ENCODE measurements at regions not wholly inside any gene's neighbourhood (a gene's known extent, or its start where the extent isn't known, plus 50 kb on each side); places are given as distances from the start of the nearest gene placed in this dataset.

- Histone ChIP-seq H3K9ac (no peak overlapping the region), H3K36me3 (no peaks in the 10 kb centered on the region), H3K9me3 (replicated peaks in 1 of 11) (peaks cover 0 to 10% (median 0%) of the 10 kb centered on the region in 11 experiments; a peak in 3 of 22 replicates), H3K4me2 (no peak overlapping the region), H3K4me3 (no peak overlapping the region), H3K27me3 (no peaks in the 10 kb centered on the region), H3K4me1 (no peaks in the 10 kb centered on the region), H4K20me1 (no peaks in the 10 kb centered on the region), H3K27ac (no peak overlapping the region)
- TF ChIP-seq Cebpa-rat (IDR thresholded peaks at IDR 0.05): no peak
Measured at GRCh38 chr10:8510471-8510870, 456.0 kb downstream of the GATA3 start.

- H3K27ac ChIP-seq: no peak overlapping the region
- no peak for TF ChIP-seq Cebpa-rat (IDR thresholded peaks at IDR 0.05)
Measured at GRCh38 chr10:8511026-8511425, 456.5 kb downstream of the GATA3 start.

GRCh38 chr10:8513155-8514147, 459.0 kb downstream of the GATA3 start:
- Histone ChIP-seq H4K20me1 (no peaks in the 10 kb centered on the region), H3K9me3 (replicated peaks in 1 of 11) (peaks cover 0 to 10% (median 0%) of the 10 kb centered on the region in 11 experiments; a peak in 3 of 22 replicates), H3K4me3 (no peak overlapping the region), H3K4me2 (no peak overlapping the region), H3K9ac (no peak overlapping the region), H3K36me3 (no peaks in the 10 kb centered on the region), H3K4me1 (no peaks in the 10 kb centered on the region), H3K27ac (no peak overlapping the region), H3K27me3 (no peaks in the 10 kb centered on the region)
- no peak for TF ChIP-seq Cebpa-rat (IDR thresholded peaks at IDR 0.05)

More at GRCh38 chr10:8511026-8511425, 456.5 kb downstream of the GATA3 start:
- Histone ChIP-seq H3K36me3 (no peaks in the 10 kb centered on the region), H3K4me1 (no peaks in the 10 kb centered on the region), H3K4me2 (no peak overlapping the region), H3K9me3 (replicated peaks in 1 of 11) (peaks cover 0 to 10% (median 0%) of the 10 kb centered on the region in 11 experiments; a peak in 3 of 22 replicates), H3K9ac (no peak overlapping the region), H3K4me3 (no peak overlapping the region), H4K20me1 (no peaks in the 10 kb centered on the region), H3K27me3 (no peaks in the 10 kb centered on the region)

GRCh38 chr10:8520382-8520781, 465.9 kb downstream of the GATA3 start:
- Histone ChIP-seq H3K9ac (no peak overlapping the region), H3K27me3 (no peaks in the 10 kb centered on the region), H3K27ac (no peak overlapping the region), H3K36me3 (no peaks in the 10 kb centered on the region), H3K4me3 (no peak overlapping the region), H3K4me1 (no peaks in the 10 kb centered on the region), H3K9me3 (replicated peaks in 1 of 11) (peaks cover 0 to 21% (median 4%) of the 10 kb centered on the region in 11 experiments; a peak in 8 of 22 replicates), H3K4me2 (no peak overlapping the region), H4K20me1 (no peaks in the 10 kb centered on the region)
- no peak for TF ChIP-seq Cebpa-rat (IDR thresholded peaks at IDR 0.05)

- Histone ChIP-seq H3K4me3 (no peak overlapping the region), H3K9ac (no peak overlapping the region), H3K9me3 (replicated peaks in 1 of 11) (peaks cover 0 to 3% (median 0%) of the 10 kb centered on the region in 11 experiments; a peak in 5 of 22 replicates), H3K4me2 (no peak overlapping the region), H3K27me3 (no peaks in the 10 kb centered on the region), H3K4me1 (no peaks in the 10 kb centered on the region), H3K27ac (no peak overlapping the region), H4K20me1 (no peaks in the 10 kb centered on the region), H3K36me3 (no peaks in the 10 kb centered on the region)
- TF ChIP-seq Cebpa-rat (IDR thresholded peaks at IDR 0.05): no peak
Measured at GRCh38 chr10:8527773-8528172, 473.3 kb downstream of the GATA3 start.

GRCh38 chr10:8531116-8531515, 476.6 kb downstream of the GATA3 start:
- H3K4me1 ChIP-seq: no peaks in the 10 kb centered on the region
- H3K27ac ChIP-seq: no peak overlapping the region
- H4K20me1 ChIP-seq: no peaks in the 10 kb centered on the region
- no peak overlapping the region for H3K9ac ChIP-seq
- TF ChIP-seq Cebpa-rat (IDR thresholded peaks at IDR 0.05): no peak
- H3K27me3 ChIP-seq: no peaks in the 10 kb centered on the region
- no peaks in the 10 kb centered on the region for H3K9me3 ChIP-seq (replicated peaks in 1 of 11)
- no peak overlapping the region for H3K4me2 ChIP-seq
- no peaks in the 10 kb centered on the region for H3K36me3 ChIP-seq
- no peak overlapping the region for H3K4me3 ChIP-seq

- H3K4me3 ChIP-seq: no peak overlapping the region
- TF ChIP-seq Cebpa-rat (IDR thresholded peaks at IDR 0.05): no peak
- no peaks in the 10 kb centered on the region for H3K36me3 ChIP-seq
Measured at GRCh38 chr10:8532647-8533046, 478.2 kb downstream of the GATA3 start.

GRCh38 chr10:8533462-8533861, 479.0 kb downstream of the GATA3 start:
- no peak overlapping the region for H3K4me3 ChIP-seq
- H3K9ac ChIP-seq: no peak overlapping the region
- H3K9me3 ChIP-seq (replicated peaks in 1 of 11): no peaks in the 10 kb centered on the region
- H3K4me1 ChIP-seq: no peaks in the 10 kb centered on the region
- no peaks in the 10 kb centered on the region for H3K36me3 ChIP-seq
- no peaks in the 10 kb centered on the region for H3K27me3 ChIP-seq
- no peaks in the 10 kb centered on the region for H4K20me1 ChIP-seq
- H3K27ac ChIP-seq: no peak overlapping the region
- no peak for TF ChIP-seq Cebpa-rat (IDR thresholded peaks at IDR 0.05)
- H3K4me2 ChIP-seq: no peak overlapping the region

More at GRCh38 chr10:8532647-8533046, 478.2 kb downstream of the GATA3 start:
- H3K27ac ChIP-seq: no peak overlapping the region
- no peak overlapping the region for H3K4me2 ChIP-seq
- H3K27me3 ChIP-seq: no peaks in the 10 kb centered on the region
- H3K9ac ChIP-seq: no peak overlapping the region
- no peaks in the 10 kb centered on the region for H4K20me1 ChIP-seq
- no peaks in the 10 kb centered on the region for H3K4me1 ChIP-seq
- no peaks in the 10 kb centered on the region for H3K9me3 ChIP-seq (replicated peaks in 1 of 11)

GRCh38 chr10:8534096-8534495, 479.6 kb downstream of the GATA3 start:
- no peaks in the 10 kb centered on the region for H3K36me3 ChIP-seq
- H3K27me3 ChIP-seq: no peaks in the 10 kb centered on the region
- no peak overlapping the region for H3K9ac ChIP-seq
- H3K4me1 ChIP-seq: no peaks in the 10 kb centered on the region
- no peak for TF ChIP-seq Cebpa-rat (IDR thresholded peaks at IDR 0.05)
- no peak overlapping the region for H3K4me2 ChIP-seq
- no peaks in the 10 kb centered on the region for H4K20me1 ChIP-seq
- no peak overlapping the region for H3K27ac ChIP-seq
- no peak overlapping the region for H3K4me3 ChIP-seq
- no peaks in the 10 kb centered on the region for H3K9me3 ChIP-seq (replicated peaks in 1 of 11)

GRCh38 chr10:8534891-8535290, 480.4 kb downstream of the GATA3 start:
- TF ChIP-seq Cebpa-rat (IDR thresholded peaks at IDR 0.05): no peak
- no peaks in the 10 kb centered on the region for H3K4me1 ChIP-seq
- no peaks in the 10 kb centered on the region for H4K20me1 ChIP-seq
- H3K36me3 ChIP-seq: no peaks in the 10 kb centered on the region
- no peak overlapping the region for H3K27ac ChIP-seq
- peaks cover 0 to 6% (median 0%) of the 10 kb centered on the region in 11 experiments; a peak in 1 of 22 replicates for H3K9me3 ChIP-seq (replicated peaks in 1 of 11)
- H3K4me2 ChIP-seq: no peak overlapping the region
- no peak overlapping the region for H3K4me3 ChIP-seq
- H3K27me3 ChIP-seq: no peaks in the 10 kb centered on the region
- H3K9ac ChIP-seq: no peak overlapping the region
